Right cardiac atrium (tissue), 5 donors: ENCODE measurements at regions not wholly inside any gene's neighbourhood (a gene's known extent, or its start where the extent isn't known, plus 50 kb on each side); places are given as distances from the start of the nearest gene placed in this dataset.

ENCODE experiments used
- ATAC-seq, 2 donors: fragments of 200-7000 bp; cut with Tn5 transposase; one replicate each; pipeline versions ENCODE4 v1.8.0 to v1.9.1; 2020; ENCODE audit warnings: moderate library complexity in 2 of 2, mild to moderate bottlenecking in 1 of 2
- DNase-seq, 3 donors: peaks; one replicate each; pipeline ENCODE4 v3.0.0-alpha.2; 2020
- H3K27ac ChIP-seq: one replicate; pipeline ENCODE4 v1.5.1; 2013; ENCODE audit warnings: mild to moderate bottlenecking, low read length, control low read depth, moderate library complexity
- H3K27me3 ChIP-seq: one replicate; pipeline ENCODE4 v1.6.1; 2013; ENCODE audit not compliant: control insufficient read depth, insufficient read depth
- H3K4me1 ChIP-seq: one replicate; pipeline ENCODE4 v1.6.1; 2013; ENCODE audit warnings: low read length; ENCODE audit not compliant: control insufficient read depth, insufficient read depth
- H3K4me3 ChIP-seq: one replicate; pipeline ENCODE4 v1.5.1; 2013; ENCODE audit warnings: low read length, control low read depth
- H3K9me3 ChIP-seq: one replicate; pipeline ENCODE4 v1.6.1; 2013; ENCODE audit warnings: low read length; ENCODE audit not compliant: control insufficient read depth
- WGBS: extraction: QIAGEN DNeasy Blood & Tissue Kit; methylation state at CpG from one replicate; pipeline ENCODE4 v1.1.7; 2013; 5-methylcytosine and 5-hydroxymethylcytosine counted together
- intact Hi-C, 4 donors: fragments of 100-400 bp; cut with DNase I; formaldehyde crosslinking; loops; one replicate each; pipeline versions ENCODE4 v1.11.0 to v1.14.0; 2022 to 2023
- donor health status: healthy with polysubstance abuse.
- donor health status: DM: no; HTN: yes; CAD: no.
- donor health status: DM: no; HTN: no; CAD: no.
- donor health status: DM: no; HTN: yes; CAD: no; lungs with severe emphysema.
- donor health status: DM: yes; HTN: yes; CAD: no.

- Histone ChIP-seq H3K27me3 (no peaks in the 10 kb centered on the region), H3K9me3 (no peaks in the 10 kb centered on the region), H3K4me3 (no peak overlapping the region), H3K27ac (no peak overlapping the region), H3K4me1 (no peaks in the 10 kb centered on the region)
- DNase-seq (no peak), ATAC-seq (no peak)
- WGBS, result 65% methylated on average over 9 of the region's 9 CpGs
- intact Hi-C loops, result no loop called here
Observed at GRCh38 chr4:152269448-152270191, 266.3 kb downstream of the FBXW7 start.

- Histone ChIP-seq H3K4me1 (no peaks in the 10 kb centered on the region), H3K27me3 (no peaks in the 10 kb centered on the region), H3K9me3 (no peaks in the 10 kb centered on the region), H3K4me3 (no peak overlapping the region), H3K27ac (no peak overlapping the region)
- no peak for ATAC-seq
- WGBS, result 81% methylated on average over 3 of the region's 3 CpGs
- DNase-seq, result no peak
- intact Hi-C loops, result no loop called here
Observed at GRCh38 chr4:152267811-152268210, 268.1 kb downstream of the FBXW7 start.

- intact Hi-C loops, result no loop called here
Observed at GRCh38 chr4:152266831-152267480, 268.9 kb downstream of the FBXW7 start.

GRCh38 chr4:152265149-152265621, 270.7 kb downstream of the FBXW7 start:
- peak overlapping the region; percentile 45 for H3K27ac ChIP-seq
- no peaks in the 10 kb centered on the region for H3K4me1 ChIP-seq
- intact Hi-C loops, result no loop called here
- 24% methylated on average over 14 of the region's 14 CpGs for WGBS
- H3K9me3 ChIP-seq, result no peaks in the 10 kb centered on the region
- H3K4me3 ChIP-seq, result no peak overlapping the region
- no peak for DNase-seq
- ATAC-seq, result peak in 1 of 2 donors; percentile 92
- no peaks in the 10 kb centered on the region for H3K27me3 ChIP-seq

More at GRCh38 chr4:152266831-152267480, 268.9 kb downstream of the FBXW7 start:
- no peaks in the 10 kb centered on the region for H3K4me1 ChIP-seq
- DNase-seq (no peak), ATAC-seq (no peak)
- H3K9me3 ChIP-seq, result no peaks in the 10 kb centered on the region
- no peak overlapping the region for H3K27ac ChIP-seq
- H3K27me3 ChIP-seq, result no peaks in the 10 kb centered on the region
- WGBS, result 81% methylated on average over 3 of the region's 3 CpGs
- H3K4me3 ChIP-seq, result no peak overlapping the region

- no peak for ATAC-seq
- WGBS, result 88% methylated on average over 5 of the region's 5 CpGs
- no peaks in the 10 kb centered on the region for H3K4me1 ChIP-seq
- no peak overlapping the region for H3K4me3 ChIP-seq
- H3K27me3 ChIP-seq, result no peaks in the 10 kb centered on the region
- intact Hi-C loops, result no loop called here
- DNase-seq, result no peak
- H3K27ac ChIP-seq, result no peak overlapping the region
- H3K9me3 ChIP-seq, result no peaks in the 10 kb centered on the region
Observed at GRCh38 chr4:152264106-152264505, 271.8 kb downstream of the FBXW7 start.

- peaks cover 5% of the 10 kb centered on the region for H3K4me1 ChIP-seq
- no peaks in the 10 kb centered on the region for H3K27me3 ChIP-seq
- no peaks in the 10 kb centered on the region for H3K9me3 ChIP-seq
- no peak for DNase-seq
- H3K4me3 ChIP-seq, result no peak overlapping the region
- no peak overlapping the region for H3K27ac ChIP-seq
- intact Hi-C loops, result no loop called here
- 85% methylated on average over 1 of the region's 1 CpG for WGBS
- ATAC-seq, result no peak
Observed at GRCh38 chr4:152259866-152260265, 276.0 kb downstream of the FBXW7 start.

GRCh38 chr4:152258804-152259708, 276.8 kb downstream of the FBXW7 start:
- no peak for DNase-seq
- Histone ChIP-seq H3K27ac (no peak overlapping the region), H3K4me1 (peaks cover 5% of the 10 kb centered on the region), H3K9me3 (no peaks in the 10 kb centered on the region), H3K4me3 (no peak overlapping the region), H3K27me3 (no peaks in the 10 kb centered on the region)
- intact Hi-C loops, result no loop called here
- WGBS, result 73% methylated on average over 8 of the region's 8 CpGs
- ATAC-seq, result peak; percentile 22 to 92

GRCh38 chr4:152258391-152258790, 277.5 kb downstream of the FBXW7 start:
- Histone ChIP-seq H3K27ac (no peak overlapping the region), H3K9me3 (no peaks in the 10 kb centered on the region), H3K4me1 (peaks cover 5% of the 10 kb centered on the region), H3K27me3 (no peaks in the 10 kb centered on the region), H3K4me3 (no peak overlapping the region)
- DNase-seq (no peak), ATAC-seq (no peak)
- WGBS, result 78% methylated on average over 5 of the region's 5 CpGs
- intact Hi-C loops, result no loop called here

GRCh38 chr4:152257601-152258066, 278.3 kb downstream of the FBXW7 start:
- 39% methylated on average over 5 of the region's 5 CpGs for WGBS
- DNase-seq, result no peak
- Histone ChIP-seq H3K9me3 (no peaks in the 10 kb centered on the region), H3K4me3 (no peak overlapping the region), H3K4me1 (peaks cover 5% of the 10 kb centered on the region), H3K27me3 (no peaks in the 10 kb centered on the region), H3K27ac (no peak overlapping the region)
- intact Hi-C loops, result no loop called here
- peak in 1 of 2 donors; percentile 74 for ATAC-seq

GRCh38 chr4:152256996-152257395, 278.9 kb downstream of the FBXW7 start:
- no peaks in the 10 kb centered on the region for H3K9me3 ChIP-seq
- no peaks in the 10 kb centered on the region for H3K27me3 ChIP-seq
- no peak overlapping the region for H3K27ac ChIP-seq
- no peak for DNase-seq
- no peak for ATAC-seq
- intact Hi-C loops, result no loop called here
- peaks cover 5% of the 10 kb centered on the region for H3K4me1 ChIP-seq
- H3K4me3 ChIP-seq, result no peak overlapping the region
- WGBS, result 89% methylated on average over 3 of the region's 3 CpGs

GRCh38 chr4:152255437-152255836, 280.5 kb downstream of the FBXW7 start:
- DNase-seq (peak in 1 of 3 donors; percentile 36), ATAC-seq (peak; percentile 45 to 70)
- Histone ChIP-seq H3K27ac (no peak overlapping the region), H3K27me3 (no peaks in the 10 kb centered on the region), H3K9me3 (no peaks in the 10 kb centered on the region), H3K4me1 (peaks cover 5% of the 10 kb centered on the region), H3K4me3 (no peak overlapping the region)
- 40% methylated on average over 4 of the region's 4 CpGs for WGBS
- intact Hi-C loops, result no loop called here
